ENCODE measurements at regions not wholly inside any gene's neighbourhood (a gene's known extent, or its start where the extent isn't known, plus 50 kb on each side); places are given as distances from the start of the nearest gene placed in this dataset.
A peak's percentile ranks its signal among the peaks of the same experiment; 100 is the strongest.
"Not testable (repeated sequence)": the region's sequence is repeated elsewhere in the genome, so short reads cannot be mapped to it uniquely, and the experiment has no call there.

GRCh38 chr2:75432761-75433361, 127.9 kb downstream of the EVA1A start:
- intact Hi-C loops (cut with DNase I; ENCODE audit: low total_unique reads), result no loop called here
- Histone ChIP-seq H3K27me3 (no peaks in the 10 kb centered on the region), H3K36me3 (ENCODE audit: low read depth, missing control alignments) (no peaks in the 10 kb centered on the region), H3K27ac (no peak overlapping the region), H3K9me3 (no peaks in the 10 kb centered on the region), H3K4me1 (no peaks in the 10 kb centered on the region), H3K4me3 (no peak overlapping the region)
- no peak for DNase-seq
- TF ChIP-seq POLR2A (IDR thresholded peaks at IDR 0.05), result no peak
- TF ChIP-seq, protein P1, sequence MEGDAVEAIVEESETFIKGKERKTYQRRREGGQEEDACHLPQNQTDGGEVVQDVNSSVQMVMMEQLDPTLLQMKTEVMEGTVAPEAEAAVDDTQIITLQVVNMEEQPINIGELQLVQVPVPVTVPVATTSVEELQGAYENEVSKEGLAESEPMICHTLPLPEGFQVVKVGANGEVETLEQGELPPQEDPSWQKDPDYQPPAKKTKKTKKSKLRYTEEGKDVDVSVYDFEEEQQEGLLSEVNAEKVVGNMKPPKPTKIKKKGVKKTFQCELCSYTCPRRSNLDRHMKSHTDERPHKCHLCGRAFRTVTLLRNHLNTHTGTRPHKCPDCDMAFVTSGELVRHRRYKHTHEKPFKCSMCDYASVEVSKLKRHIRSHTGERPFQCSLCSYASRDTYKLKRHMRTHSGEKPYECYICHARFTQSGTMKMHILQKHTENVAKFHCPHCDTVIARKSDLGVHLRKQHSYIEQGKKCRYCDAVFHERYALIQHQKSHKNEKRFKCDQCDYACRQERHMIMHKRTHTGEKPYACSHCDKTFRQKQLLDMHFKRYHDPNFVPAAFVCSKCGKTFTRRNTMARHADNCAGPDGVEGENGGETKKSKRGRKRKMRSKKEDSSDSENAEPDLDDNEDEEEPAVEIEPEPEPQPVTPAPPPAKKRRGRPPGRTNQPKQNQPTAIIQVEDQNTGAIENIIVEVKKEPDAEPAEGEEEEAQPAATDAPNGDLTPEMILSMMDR (IDR thresholded peaks at IDR 0.05), result no peak
- 92% methylated on average over 4 of the region's 4 CpGs for WGBS, 2 donors

- Histone ChIP-seq H3K36me3 (ENCODE audit: low read depth, missing control alignments) (no peaks in the 10 kb centered on the region), H3K9me3 (no peaks in the 10 kb centered on the region), H3K27ac (no peak overlapping the region), H3K4me3 (no peak overlapping the region), H3K4me1 (no peaks in the 10 kb centered on the region), H3K27me3 (no peaks in the 10 kb centered on the region)
- TF ChIP-seq, protein P1 (IDR thresholded peaks at IDR 0.05), result no peak
- TF ChIP-seq POLR2A (IDR thresholded peaks at IDR 0.05), result no peak
- intact Hi-C loops (cut with DNase I; ENCODE audit: low total_unique reads), result no loop called here
- DNase-seq, result no peak
- 58 to 70% methylated on average over 1 of the region's 1 CpG for WGBS, 2 donors
These were observed 129.0 kb downstream of the EVA1A start for GRCh38 chr2:75431763-75432162.

DNA sequence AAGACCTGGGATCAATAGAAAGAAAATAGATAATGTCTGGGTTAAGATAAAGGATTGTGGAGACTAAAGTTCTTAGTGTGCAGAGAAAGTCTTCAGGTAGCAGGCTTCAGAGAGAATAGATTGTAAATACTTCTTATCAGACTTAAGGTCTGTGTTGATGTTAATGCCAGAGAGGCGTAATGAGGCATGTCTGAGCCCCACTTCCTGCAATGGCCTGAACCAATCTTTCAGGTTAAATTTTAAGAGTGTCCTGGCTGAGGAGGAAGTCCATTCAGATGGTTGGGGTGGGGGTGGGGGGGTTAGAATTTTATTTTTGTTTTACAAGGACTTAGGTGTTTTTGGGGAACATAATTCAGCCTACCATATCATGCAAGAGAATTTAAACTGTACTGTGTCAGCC, 129.5 kb downstream of the EVA1A start:
- H3K4me1 ChIP-seq, result no peaks in the 10 kb centered on the region

DNA sequence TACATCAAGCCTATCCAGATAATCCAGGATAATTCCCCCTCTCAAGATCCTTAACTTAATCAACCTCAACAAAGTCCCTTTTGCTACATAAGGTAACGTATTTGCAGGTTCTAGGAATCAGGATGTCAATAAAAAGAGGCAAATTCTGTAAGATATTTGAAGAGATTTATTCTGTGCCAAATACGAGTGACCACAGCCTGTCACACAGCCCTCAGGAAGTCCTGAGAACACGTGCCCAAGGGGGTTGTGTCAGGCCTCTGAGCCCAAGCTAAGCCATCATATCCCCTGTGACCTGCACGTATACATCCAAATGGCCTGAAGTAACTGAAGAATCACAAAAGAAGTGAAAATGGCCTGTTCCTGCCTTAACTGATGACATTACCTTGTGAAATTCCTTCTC, 130.3 kb downstream of the EVA1A start:
- WGBS, 2 donors, result 72 to 82% methylated on average over 4 of the region's 4 CpGs
- H3K9me3 ChIP-seq; H3K4me3 ChIP-seq; H3K36me3 ChIP-seq (ENCODE audit: low read depth, missing control alignments); H3K4me1 ChIP-seq; H3K27me3 ChIP-seq; H3K27ac ChIP-seq; intact Hi-C loops (cut with DNase I; ENCODE audit: low total_unique reads); DNase-seq: not testable (repeated sequence)

More for the DNA sequence above, 129.5 kb downstream of the EVA1A start:
- intact Hi-C loops (cut with DNase I; ENCODE audit: low total_unique reads), result no loop called here
- no peak for DNase-seq
- TF ChIP-seq POLR2A (IDR thresholded peaks at IDR 0.05), result no peak
- TF ChIP-seq, protein P1 (IDR thresholded peaks at IDR 0.05), result no peak
- Histone ChIP-seq H3K4me3 (no peak overlapping the region), H3K36me3 (ENCODE audit: low read depth, missing control alignments) (no peaks in the 10 kb centered on the region), H3K9me3 (no peaks in the 10 kb centered on the region), H3K27ac (no peak overlapping the region), H3K27me3 (no peaks in the 10 kb centered on the region)
- WGBS, 2 donors, result 94 to 100% methylated on average over 1 of the region's 1 CpG

DNA sequence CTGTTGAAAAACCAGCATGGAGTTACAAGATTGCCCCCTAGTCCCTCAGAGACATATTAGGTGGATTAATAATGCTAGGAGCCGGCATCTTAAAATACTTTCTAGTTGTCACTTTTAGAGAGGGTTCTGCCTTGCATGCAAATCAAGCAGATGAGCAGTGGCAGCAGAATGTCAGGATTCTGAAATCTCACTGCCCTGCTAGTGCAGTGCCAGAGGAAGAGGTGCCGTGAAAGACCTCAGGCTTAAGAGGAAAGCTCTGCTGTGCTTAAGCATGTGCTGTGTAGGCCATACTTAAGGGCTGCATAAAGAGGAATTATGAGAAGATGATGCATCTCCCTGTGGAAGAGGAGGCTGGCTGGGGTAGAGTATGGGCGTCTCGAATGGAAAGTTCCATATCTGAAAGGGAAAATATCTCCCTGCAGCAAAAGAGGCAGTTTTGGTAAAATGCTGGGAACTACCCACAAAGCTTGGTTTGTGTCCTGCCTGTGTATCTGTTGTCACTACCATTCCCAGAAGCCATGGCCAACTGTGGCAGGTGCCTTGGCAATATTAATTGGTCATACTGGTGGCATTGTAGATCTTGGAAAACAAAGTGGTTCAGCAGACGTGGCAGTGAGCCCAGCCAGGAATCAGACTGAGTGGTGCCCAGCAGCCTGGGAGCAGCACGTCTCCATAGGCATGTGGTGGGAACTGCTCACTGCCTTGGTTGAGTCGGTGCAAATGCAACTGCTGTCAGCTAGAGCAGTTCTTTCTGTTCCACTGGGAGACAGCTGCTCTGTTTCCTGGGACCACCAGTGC, 131.9 kb downstream of the EVA1A start:
- DNase-seq, result peak; percentile 23
- TF ChIP-seq POLR2A (IDR thresholded peaks at IDR 0.05), result no peak
- TF ChIP-seq, protein P1 (IDR thresholded peaks at IDR 0.05), result no peak
- no peaks in the 10 kb centered on the region for H3K36me3 ChIP-seq (ENCODE audit: low read depth, missing control alignments)
- WGBS, 2 donors, result 57 to 60% methylated on average over 6 to 7 of the region's 7 CpGs
- no peak overlapping the region for H3K4me3 ChIP-seq
- H3K27ac ChIP-seq, result no peak overlapping the region
- no peaks in the 10 kb centered on the region for H3K27me3 ChIP-seq
- no peaks in the 10 kb centered on the region for H3K4me1 ChIP-seq
- intact Hi-C loops (cut with DNase I; ENCODE audit: low total_unique reads), result no loop called here
- H3K9me3 ChIP-seq, result no peaks in the 10 kb centered on the region

Data from testis (tissue), 2 donors.